ENCODE measurements at regions not wholly inside any gene's neighbourhood (a gene's known extent, or its start where the extent isn't known, plus 50 kb on each side); places are given as distances from the start of the nearest gene placed in this dataset.
"Not testable (repeated sequence)": the region's sequence is repeated elsewhere in the genome, so short reads cannot be mapped to it uniquely, and the experiment has no call there.

GRCh38 chr12:13924286-13924685, 57.1 kb downstream of the GRIN2B start:
- no peak for DNase-seq

- no peak for DNase-seq
These were observed 62.5 kb downstream of the GRIN2B start for GRCh38 chr12:13918897-13919296.

- DNase-seq = no peak
These were observed 66.3 kb downstream of the GRIN2B start for GRCh38 chr12:13915096-13915495.

- no peak for DNase-seq
These were observed 68.0 kb downstream of the GRIN2B start for GRCh38 chr12:13913371-13913770.

- no peak for DNase-seq
These were observed 69.4 kb downstream of the GRIN2B start for GRCh38 chr12:13911756-13912554.

- DNase-seq = no peak
These were observed 75.6 kb downstream of the GRIN2B start for GRCh38 chr12:13905794-13906193.

GRCh38 chr12:13900718-13901117, 80.7 kb downstream of the GRIN2B start:
- DNase-seq = no peak

GRCh38 chr12:13898387-13898786, 83.0 kb downstream of the GRIN2B start:
- DNase-seq = not testable (repeated sequence)

- no peak for DNase-seq
These were observed 83.6 kb downstream of the GRIN2B start for GRCh38 chr12:13897811-13898210.

GRCh38 chr12:13896063-13896626, 85.3 kb downstream of the GRIN2B start:
- no peak for DNase-seq

- DNase-seq = no peak
These were observed 89.5 kb downstream of the GRIN2B start for GRCh38 chr12:13891902-13892301.

GRCh38 chr12:13890943-13891342, 90.5 kb downstream of the GRIN2B start:
- no peak for DNase-seq

GRCh38 chr12:13887779-13888388, 93.5 kb downstream of the GRIN2B start:
- no peak for DNase-seq

GRCh38 chr12:13882176-13882575, 99.2 kb downstream of the GRIN2B start:
- no peak for DNase-seq

GRCh38 chr12:13880613-13881012, 100.8 kb downstream of the GRIN2B start:
- DNase-seq = no peak

- DNase-seq = no peak
These were observed 105.7 kb downstream of the GRIN2B start for GRCh38 chr12:13875744-13876143.

GRCh38 chr12:13870255-13870654, 111.1 kb downstream of the GRIN2B start:
- DNase-seq = no peak

GRCh38 chr12:13864081-13864673, 117.2 kb downstream of the GRIN2B start:
- DNase-seq = no peak

- DNase-seq = no peak
These were observed 123.7 kb downstream of the GRIN2B start for GRCh38 chr12:13857750-13858149.

- DNase-seq = no peak
These were observed 127.9 kb downstream of the GRIN2B start for GRCh38 chr12:13853471-13853870.

- no peak for DNase-seq
These were observed 129.6 kb downstream of the GRIN2B start for GRCh38 chr12:13851828-13852227.

- no peak for DNase-seq
These were observed 131.9 kb downstream of the GRIN2B start for GRCh38 chr12:13849456-13849855.

- DNase-seq = no peak
These were observed 137.6 kb downstream of the GRIN2B start for GRCh38 chr12:13843841-13844240.

GRCh38 chr12:13841358-13841757, 140.0 kb downstream of the GRIN2B start:
- DNase-seq = no peak

Data from effector CD8-positive, alpha-beta T cell (primary cell).